H9 (cell line): ENCODE measurements at regions not wholly inside any gene's neighbourhood (a gene's known extent, or its start where the extent isn't known, plus 50 kb on each side); places are given as distances from the start of the nearest gene placed in this dataset.

Experiments used
- DNase-seq: peaks from one replicate; pipeline ENCODE4 v3.0.0-alpha.2; 2017
- H2AFZ ChIP-seq: one replicate; pipeline ENCODE4 v1.6.1; 2013; ENCODE audit warnings: mild to moderate bottlenecking, low read length, control low read depth, moderate library complexity
- H2AK5ac ChIP-seq: 2 replicates; pipeline ENCODE4 v1.6.1; 2013; ENCODE audit warnings: low read length, control low read depth, mixed read lengths; ENCODE audit not compliant: insufficient read length
- H2BK120ac ChIP-seq: one replicate; pipeline ENCODE4 v1.6.1; 2013; ENCODE audit warnings: low read depth, mild to moderate bottlenecking, low read length, control low read depth, inconsistent platforms; ENCODE audit not compliant: poor library complexity, severe bottlenecking
- H2BK12ac ChIP-seq: 2 replicates; pipeline ENCODE4 v1.6.1; 2013; ENCODE audit warnings: low read length, control low read depth, mixed read lengths, low read depth; ENCODE audit not compliant: insufficient read length
- H2BK15ac ChIP-seq: 2 replicates; pipeline ENCODE4 v1.6.1; 2013; ENCODE audit warnings: low read depth, low read length, control low read depth
- H2BK20ac ChIP-seq: one replicate; pipeline ENCODE4 v1.6.1; 2013; ENCODE audit warnings: low read depth, mild to moderate bottlenecking, low read length, control low read depth, inconsistent platforms; ENCODE audit not compliant: poor library complexity, severe bottlenecking
- H2BK5ac ChIP-seq: 2 replicates; pipeline ENCODE4 v1.6.1; 2013; ENCODE audit warnings: low read length, control low read depth, mixed read lengths; ENCODE audit not compliant: insufficient read length
- H3K14ac ChIP-seq: 2 replicates; pipeline ENCODE4 v1.6.1; 2013; ENCODE audit warnings: low read length, control low read depth; ENCODE audit not compliant: insufficient read depth
- H3K18ac ChIP-seq: 2 replicates; pipeline ENCODE4 v1.6.1; 2013; ENCODE audit warnings: low read depth, mild to moderate bottlenecking, mixed read lengths, low read length, control low read depth; ENCODE audit not compliant: insufficient read length
- H3K23ac ChIP-seq: 2 replicates; pipeline ENCODE4 v1.6.1; 2013; ENCODE audit warnings: low read length, control low read depth, mixed read lengths, low read depth; ENCODE audit not compliant: insufficient read length
- H3K23me2 ChIP-seq: 2 replicates; pipeline ENCODE4 v1.6.1; 2013; ENCODE audit warnings: low read depth, mild to moderate bottlenecking, mixed read lengths, low read length, control low read depth; ENCODE audit not compliant: insufficient read length, poor library complexity, severe bottlenecking
- H3K27ac ChIP-seq: 2 replicates; pipeline ENCODE4 v1.5.1; 2013; ENCODE audit warnings: low read length, control low read depth, mixed read lengths, low read depth; ENCODE audit not compliant: insufficient read length
- H3K27me3 ChIP-seq: 2 replicates; pipeline ENCODE4 v1.6.1; 2013; ENCODE audit warnings: low read length, control low read depth, inconsistent platforms; ENCODE audit not compliant: insufficient read depth
- H3K4ac ChIP-seq: 2 replicates; pipeline ENCODE4 v1.6.1; 2013; ENCODE audit warnings: low read depth, mild to moderate bottlenecking, control low read depth, inconsistent platforms, low read length, moderate library complexity
- H3K4me1 ChIP-seq: 2 replicates; pipeline ENCODE4 v1.6.1; 2013; ENCODE audit warnings: low read length, control low read depth, inconsistent platforms; ENCODE audit not compliant: insufficient read depth
- H3K4me2 ChIP-seq: 2 replicates; pipeline ENCODE4 v1.6.1; 2013; ENCODE audit warnings: low read length, control low read depth, mixed read lengths; ENCODE audit not compliant: insufficient read length, insufficient read depth
- H3K56ac ChIP-seq: 2 replicates; pipeline ENCODE4 v1.6.1; 2013; ENCODE audit warnings: low read depth, mild to moderate bottlenecking, mixed read lengths, low read length, control low read depth; ENCODE audit not compliant: insufficient read length
- H3K79me1 ChIP-seq: 2 replicates; pipeline ENCODE4 v1.6.1; 2013; ENCODE audit warnings: low read depth, mild to moderate bottlenecking, moderate library complexity, low read length, control low read depth, inconsistent platforms; ENCODE audit not compliant: insufficient read depth, poor library complexity, severe bottlenecking
- H3K79me2 ChIP-seq: 2 replicates; pipeline ENCODE4 v1.6.1; 2013; ENCODE audit warnings: low read length, control low read depth, inconsistent platforms; ENCODE audit not compliant: insufficient read depth
- H3K9ac ChIP-seq: 2 replicates; pipeline ENCODE4 v1.6.1; 2013; ENCODE audit warnings: low read length, control low read depth, mixed read lengths; ENCODE audit not compliant: insufficient read length; ENCODE audit errors: extremely low read depth
- H3K9me3 ChIP-seq: one replicate; pipeline ENCODE4 v1.6.1; 2013; ENCODE audit warnings: low read depth, low read length, inconsistent platforms; ENCODE audit not compliant: control insufficient read depth
- H3T11ph ChIP-seq: one replicate; pipeline ENCODE4 v1.6.1; 2013; ENCODE audit warnings: mild to moderate bottlenecking, low read length, control low read depth, inconsistent platforms
- H4K20me1 ChIP-seq: one replicate; pipeline ENCODE4 v1.6.1; 2013; ENCODE audit not compliant: control insufficient read depth, insufficient read length, insufficient read depth
- H4K5ac ChIP-seq: 2 replicates; pipeline ENCODE4 v1.6.1; 2013; ENCODE audit warnings: low read depth, mild to moderate bottlenecking, mixed read lengths, low read length, control low read depth; ENCODE audit not compliant: insufficient read length
- H4K8ac ChIP-seq: replicated peaks from 2 replicates; pipeline ENCODE4 v1.6.1; 2013; ENCODE audit warnings: low read length, control low read depth, mixed read lengths, low read depth; ENCODE audit not compliant: insufficient read length
- H4K91ac ChIP-seq: 2 replicates; pipeline ENCODE4 v1.6.1; 2013; ENCODE audit warnings: low read depth, mild to moderate bottlenecking, moderate library complexity, mixed read lengths, low read length, control low read depth; ENCODE audit not compliant: insufficient read length
- H3K27ac Mint-ChIP-seq, 3 experiments: 2 replicates in 2 of 3; 3 replicates in 1 of 3; pipeline ENCODE4 v1.8.0; 2020 to 2021; ENCODE audit warnings: mixed read lengths in 3 of 3, mild to moderate bottlenecking in 1 of 3, moderate library complexity in 1 of 3
- H3K27me3 Mint-ChIP-seq: 2 replicates; pipeline ENCODE4 v1.8.0; 2021; ENCODE audit warnings: low read depth, mild to moderate bottlenecking, moderate library complexity, mixed read lengths
- H3K36me3 Mint-ChIP-seq, 3 experiments: 2 replicates in 2 of 3; 3 replicates in 1 of 3; pipeline ENCODE4 v1.8.0; 2020 to 2021; ENCODE audit warnings: low read depth in 3 of 3, mixed read lengths in 3 of 3; ENCODE audit not compliant: insufficient read depth in 1 of 3
- H3K4me1 Mint-ChIP-seq, 2 experiments: 2 replicates each; pipeline ENCODE4 v1.8.0; 2020; ENCODE audit warnings: mixed read lengths in 2 of 2
- H3K4me3 Mint-ChIP-seq, 2 experiments: 2 replicates in 1 of 2; 3 replicates in 1 of 2; pipeline ENCODE4 v1.8.0; 2020 to 2021; ENCODE audit warnings: mild to moderate bottlenecking in 2 of 2, mixed read lengths in 2 of 2, moderate library complexity in 1 of 2
- H3K9me3 Mint-ChIP-seq, 2 experiments: 2 replicates in 1 of 2; 3 replicates in 1 of 2; pipeline ENCODE4 v1.8.0; 2020; ENCODE audit warnings: mild to moderate bottlenecking in 2 of 2, mixed read lengths in 2 of 2, moderate library complexity in 1 of 2
- CTCF ChIP-seq: fragments of 200-600 bp; sonication (generic); conservative IDR thresholded peaks from 3 replicates; pipeline ENCODE4 v1.8.0; 2021; ENCODE audit warnings: antibody characterized with exemption, mild to moderate bottlenecking
- WGBS: extraction: QIAGEN DNeasy Blood & Tissue Kit; methylation state at CpG from one replicate; pipeline ENCODE4 v1.1.7; 2013; ENCODE audit warnings: missing lambda C conversion rate, low lambda C conversion rate, mixed read lengths; ENCODE audit not compliant: insufficient read length; ENCODE audit errors: extremely low coverage; 5-methylcytosine and 5-hydroxymethylcytosine counted together

DNA sequence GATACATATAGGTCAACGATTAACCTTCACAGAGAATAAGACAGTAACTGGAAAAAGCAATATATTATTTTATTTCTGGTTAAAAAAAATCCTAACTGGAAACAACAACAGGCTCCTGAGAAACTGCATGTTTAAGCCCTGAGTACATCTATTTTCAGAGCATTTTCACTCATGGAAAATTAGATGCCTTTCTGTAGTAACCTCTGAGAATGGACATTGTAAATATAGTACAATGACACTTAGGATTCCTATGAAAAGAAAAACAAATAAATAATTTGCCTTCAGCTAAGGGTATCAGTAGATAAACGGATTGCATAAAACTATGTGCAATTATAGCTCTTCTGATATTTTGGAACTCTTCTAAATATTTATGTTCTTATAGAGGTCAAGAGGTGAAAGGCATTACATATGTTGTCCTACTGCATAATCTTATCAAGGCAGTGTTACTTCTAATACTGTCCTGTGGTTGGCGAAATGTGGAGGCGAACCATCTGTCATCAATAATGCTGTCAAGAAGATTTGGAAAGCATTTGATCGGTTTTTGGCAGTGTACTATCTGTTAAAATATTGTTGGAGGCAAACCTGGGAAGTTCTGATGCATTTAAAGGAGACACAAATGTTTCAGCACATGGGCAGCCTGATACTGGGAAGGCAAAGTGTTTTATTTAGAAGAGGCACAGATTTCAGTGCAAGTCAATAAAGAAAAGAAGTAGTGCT lies 381.8 kb downstream of the BTG1 start:
- Histone ChIP-seq H2BK120ac (no peak overlapping the region), H4K8ac (no peak overlapping the region), H3K27ac (no peak overlapping the region), H2BK15ac (no peak overlapping the region), H3K9ac (no peak overlapping the region), H3K79me1 (no peaks in the 10 kb centered on the region), H3T11ph (no peak overlapping the region), H4K5ac (no peak overlapping the region), H2AK5ac (no peak overlapping the region), H3K23ac (no peak overlapping the region), H3K4me2 (no peak overlapping the region), H3K9me3 (no peaks in the 10 kb centered on the region), H3K14ac (no peak overlapping the region), H3K4me1 (no peaks in the 10 kb centered on the region), H2BK12ac (no peak overlapping the region), H4K91ac (no peak overlapping the region), H2AFZ (no peak overlapping the region), H3K56ac (no peak overlapping the region), H3K79me2 (no peaks in the 10 kb centered on the region), H2BK5ac (no peak overlapping the region), H3K18ac (no peak overlapping the region), H3K27me3 (no peaks in the 10 kb centered on the region; the same call in 1 of the 2 replicates), H3K23me2 (no peaks in the 10 kb centered on the region), H2BK20ac (no peak overlapping the region), H3K4ac (no peak overlapping the region), H4K20me1 (no peaks in the 10 kb centered on the region)
- H3K4me1 Mint-ChIP-seq = no peaks in the 10 kb centered on the region
- peaks cover 4 to 11% of the 10 kb centered on the region in 2 experiments for H3K9me3 Mint-ChIP-seq
- WGBS = no CpG with 5 or more reads among the region's 5 CpGs
- no peak overlapping the region for H3K27ac Mint-ChIP-seq
- DNase-seq = no peak
- TF ChIP-seq CTCF = no peak
- no peaks in the 10 kb centered on the region for H3K27me3 Mint-ChIP-seq
- H3K36me3 Mint-ChIP-seq = peaks cover 0 to 11% (median 2%) of the 10 kb centered on the region in 3 experiments; a peak in 2 of 7 replicates
- no peak overlapping the region for H3K4me3 Mint-ChIP-seq
